Activated CD4-positive, alpha-beta T cell treated with anti-CD3 and anti-CD28 coated beads, Interleukin-2, amount 50 U/mL, for 1 hour (primary cell): ENCODE measurements at regions not wholly inside any gene's neighbourhood (a gene's known extent, or its start where the extent isn't known, plus 50 kb on each side); places are given as distances from the start of the nearest gene placed in this dataset.

Source experiments
- DNase-seq: peaks from one replicate; pipeline ENCODE4 v3.0.0-alpha.2; 2020

DNA sequence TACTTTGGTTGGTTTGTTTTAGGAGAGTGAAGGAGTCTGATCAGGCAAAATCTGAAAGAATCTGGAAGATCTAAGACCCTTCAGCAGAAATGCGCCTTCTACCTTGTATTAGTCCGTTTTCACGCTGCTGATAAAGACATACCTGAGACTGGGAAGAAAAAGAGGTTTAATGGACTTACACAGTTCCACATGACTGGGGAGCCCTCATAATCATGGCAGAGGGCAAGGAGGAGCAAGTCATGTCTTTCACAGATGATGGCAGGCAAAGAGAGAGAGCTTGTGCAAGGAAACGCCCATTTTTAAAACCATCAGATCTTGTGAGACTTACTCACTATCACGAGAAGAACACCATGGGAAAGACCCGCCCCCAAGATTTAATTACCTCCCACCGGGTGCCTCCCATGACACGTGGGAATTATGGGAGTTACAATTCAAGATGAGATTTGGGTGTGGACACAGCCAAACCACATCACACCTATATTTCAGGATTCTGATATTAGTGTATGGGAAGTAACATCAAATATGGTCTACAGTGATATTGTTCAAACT is 99.3 kb downstream of the GLUL start:
- DNase-seq: no peak

DNA sequence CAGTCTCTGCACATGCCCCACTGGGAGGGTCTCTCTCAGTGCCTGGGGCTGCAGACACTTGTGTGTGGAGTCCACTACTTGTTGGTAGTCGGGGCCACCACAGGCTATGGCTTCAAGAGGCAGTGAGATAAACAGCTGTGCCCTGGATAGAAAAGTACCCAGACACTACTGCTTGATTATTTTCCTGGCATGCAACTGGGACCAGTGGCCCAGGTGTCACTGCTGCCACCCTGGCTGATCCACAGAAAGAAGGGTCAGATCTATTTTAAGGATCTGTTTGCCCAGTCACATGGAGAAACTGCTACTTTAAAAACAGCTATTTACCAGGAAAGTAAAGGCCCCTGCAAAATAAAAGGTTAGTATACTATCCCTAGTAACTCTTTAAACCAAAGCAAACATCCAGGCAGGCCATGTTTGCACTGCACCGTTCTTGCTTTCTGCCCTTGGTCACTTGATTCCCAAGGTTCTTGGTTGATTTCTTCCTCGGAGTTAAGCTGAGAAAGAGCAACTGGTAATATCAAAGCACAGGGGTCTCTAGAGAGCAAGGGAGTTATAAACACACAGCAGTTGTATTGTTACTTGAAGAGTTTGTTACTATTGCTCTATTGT is 99.9 kb downstream of the GLUL start:
- DNase-seq: no peak

DNA sequence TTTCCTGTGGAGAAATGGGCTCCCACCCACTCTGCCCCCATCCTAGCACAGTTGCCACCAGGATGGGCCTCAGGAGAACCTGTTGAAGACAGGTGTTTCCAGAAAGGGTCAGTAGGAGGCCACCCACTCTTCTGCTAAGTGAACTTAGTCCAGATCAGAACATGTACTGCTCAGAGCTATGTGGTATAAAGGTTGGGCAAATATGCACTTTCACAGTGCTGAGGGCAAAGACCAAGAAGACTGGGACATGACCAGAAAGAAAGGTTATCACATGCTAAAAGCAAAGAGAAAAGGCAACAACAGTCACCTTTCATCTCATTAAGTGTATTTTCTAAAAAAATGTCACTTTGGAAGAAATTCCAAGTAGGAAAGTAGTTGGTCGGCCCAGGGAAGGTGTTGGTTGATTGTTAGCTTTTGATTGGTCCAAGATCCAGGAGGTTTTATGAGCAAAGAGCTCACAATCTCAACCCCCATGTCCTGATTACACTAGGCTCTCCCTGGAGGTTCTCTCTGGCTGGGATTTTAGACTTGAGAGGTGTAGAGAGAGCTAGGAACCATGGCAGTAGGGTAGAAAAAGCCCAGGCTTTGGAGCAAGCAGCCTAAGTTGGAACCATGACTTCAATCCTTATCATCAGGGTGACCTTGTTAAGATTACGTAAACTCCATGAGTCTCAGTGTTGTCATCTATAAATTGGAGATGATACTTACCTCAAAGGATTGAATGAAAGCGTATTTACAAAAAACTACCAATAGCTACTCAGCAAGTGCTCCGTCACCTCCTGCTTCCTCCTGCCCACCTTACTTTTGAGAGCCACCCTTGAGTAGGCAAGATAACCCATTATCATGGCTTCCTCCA is 102.6 kb downstream of the GLUL start:
- DNase-seq: no peak

DNA sequence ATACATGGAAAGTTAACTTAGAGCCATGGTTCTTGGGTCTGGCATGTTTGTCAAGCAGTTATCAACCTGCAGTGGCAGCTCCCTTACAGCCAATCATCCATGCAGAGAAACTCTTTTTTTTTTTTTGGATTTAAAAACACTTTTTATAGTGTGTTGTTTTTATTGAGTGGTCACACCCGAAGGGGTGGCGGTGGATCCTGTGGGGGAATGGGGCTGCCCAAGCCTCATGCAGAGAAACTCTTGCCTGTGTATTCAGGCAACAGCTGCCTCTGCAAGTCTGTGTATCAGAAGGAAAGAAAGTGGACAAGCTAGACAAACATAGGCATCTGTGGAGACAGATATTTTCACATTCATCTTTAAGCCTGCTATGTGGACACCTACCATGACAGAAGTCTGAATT is 104.8 kb downstream of the GLUL start:
- DNase-seq: no peak

DNA sequence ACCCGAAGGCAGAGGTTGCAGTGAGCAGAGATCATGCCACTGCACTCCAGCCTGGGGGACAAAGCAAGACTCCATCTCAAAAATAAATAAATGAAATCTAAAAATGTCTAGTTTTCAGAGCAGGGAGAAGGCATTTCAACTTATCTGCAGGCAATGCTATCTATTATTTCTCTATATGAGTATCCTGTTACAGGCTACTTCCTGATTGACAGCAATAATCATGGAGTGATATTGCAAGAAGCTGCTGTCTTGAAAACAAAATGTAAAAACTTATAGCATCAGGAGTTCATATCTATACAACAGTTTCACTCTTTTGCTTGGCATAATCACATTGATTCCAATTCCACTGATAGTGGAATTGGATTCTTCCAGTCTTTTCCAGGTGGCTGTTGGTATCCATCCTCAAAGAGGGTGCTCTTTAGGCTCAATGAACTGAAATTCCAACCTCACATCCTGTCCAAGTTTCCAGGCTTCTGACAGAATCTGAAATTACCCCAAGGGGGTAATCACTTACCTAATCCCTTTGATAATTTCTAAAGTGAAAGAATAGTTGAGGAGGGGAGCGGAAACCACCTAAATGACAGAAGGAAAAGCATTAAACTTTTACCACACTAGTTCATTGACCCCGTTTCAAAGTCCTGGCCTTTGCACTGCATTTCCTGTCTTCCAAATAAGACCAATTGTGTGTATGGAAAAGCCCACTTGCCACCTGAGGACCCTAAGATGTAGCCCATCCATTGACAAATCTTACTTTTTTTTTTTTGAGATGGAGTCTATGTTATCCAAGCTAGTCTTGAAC is 107.6 kb downstream of the GLUL start:
- DNase-seq: no peak

DNA sequence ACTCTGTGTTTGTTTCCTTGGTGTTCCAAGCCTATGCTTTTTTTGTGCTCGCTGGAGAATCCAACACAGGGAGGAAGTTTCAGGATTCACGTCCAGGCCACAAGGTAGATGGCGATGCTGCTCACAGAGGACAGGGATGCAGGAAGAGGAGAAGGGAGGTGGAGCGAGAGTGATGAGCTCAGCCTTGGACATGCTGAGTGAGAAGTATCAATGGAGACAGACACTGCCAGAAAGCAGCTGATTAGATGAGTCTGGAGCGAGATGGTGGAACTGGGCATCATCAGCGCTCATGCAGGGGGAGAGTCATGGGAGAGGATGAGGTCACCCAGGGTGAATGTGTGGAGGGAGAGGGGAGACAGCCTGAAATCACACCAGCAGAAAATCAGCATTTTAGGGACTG is 110.0 kb downstream of the GLUL start:
- no peak for DNase-seq

DNA sequence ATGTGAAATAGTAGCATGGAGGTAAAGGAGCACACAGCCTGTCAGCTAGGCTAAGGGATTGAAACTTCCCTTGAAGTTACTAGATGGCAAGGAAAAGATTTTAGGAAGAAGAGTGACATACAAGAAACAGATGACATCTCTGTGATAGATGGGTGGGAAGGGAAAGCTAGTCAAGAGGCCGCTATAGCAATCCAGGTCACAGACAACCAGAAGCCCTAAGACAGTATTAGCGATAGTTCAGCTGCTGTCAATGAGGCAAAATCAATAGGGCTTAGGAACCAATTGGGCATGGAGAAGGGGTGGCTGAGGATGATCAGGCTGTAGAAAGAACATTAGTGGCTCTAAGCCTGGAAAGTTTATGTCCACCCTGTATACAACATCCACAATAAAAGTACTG is 111.1 kb downstream of the GLUL start:
- no peak for DNase-seq

DNA sequence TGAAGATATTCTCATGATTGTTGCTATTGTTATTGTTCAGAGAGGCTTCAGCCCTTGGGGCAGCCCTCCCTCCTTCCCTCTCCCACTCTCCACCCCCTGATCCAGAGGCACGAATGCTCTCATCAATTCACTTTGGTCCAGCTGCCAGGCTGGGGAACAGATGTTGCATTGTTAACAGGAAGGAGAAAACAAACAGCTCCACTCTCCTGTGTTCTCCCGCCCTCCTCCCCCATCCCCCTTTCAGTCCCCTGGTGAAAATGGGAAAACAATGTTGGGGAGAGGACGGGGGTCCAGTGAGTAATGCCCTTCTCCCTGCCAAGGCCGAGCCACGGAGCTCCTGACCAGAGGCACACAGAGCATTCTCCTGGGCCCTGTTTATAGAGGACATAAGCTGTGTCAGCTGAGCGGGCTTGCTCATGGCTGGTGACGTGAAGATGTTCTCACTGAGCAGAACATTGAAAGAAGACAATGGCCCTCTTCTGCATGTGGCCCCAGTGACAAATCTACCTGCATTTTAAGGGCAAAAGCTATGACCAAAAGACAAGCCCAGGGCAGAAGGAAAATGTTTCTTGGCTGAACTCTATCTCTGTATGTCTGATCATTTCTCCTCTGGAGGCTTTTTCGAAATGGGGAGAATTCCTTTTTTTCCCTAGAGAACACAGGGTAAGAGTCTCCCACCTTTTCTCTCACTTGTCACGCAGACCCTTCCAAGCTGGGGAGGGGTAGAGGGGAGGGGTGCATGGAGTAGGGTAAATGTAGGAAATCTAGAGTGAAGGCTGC is 111.7 kb downstream of the GLUL start:
- no peak for DNase-seq

DNA sequence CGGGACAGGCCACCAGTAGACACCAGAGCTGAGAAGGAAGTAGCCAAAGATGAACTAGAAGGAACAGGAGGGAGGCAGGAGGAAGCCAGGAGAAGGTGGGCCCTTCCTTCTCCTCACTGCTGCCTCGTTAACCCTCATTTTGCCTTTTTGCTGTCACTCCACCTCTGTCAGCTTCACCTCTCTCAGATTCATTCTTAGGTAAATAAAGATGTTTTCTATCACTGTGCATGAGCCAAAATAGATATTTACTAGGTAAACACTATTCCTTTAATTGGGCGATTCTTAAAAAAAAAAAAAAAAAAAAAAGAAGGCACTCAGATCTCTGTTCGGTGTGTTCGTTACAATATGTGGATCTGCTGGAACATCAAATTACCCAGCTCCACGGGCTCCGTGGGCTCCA is 112.3 kb downstream of the GLUL start:
- DNase-seq: no peak

DNA sequence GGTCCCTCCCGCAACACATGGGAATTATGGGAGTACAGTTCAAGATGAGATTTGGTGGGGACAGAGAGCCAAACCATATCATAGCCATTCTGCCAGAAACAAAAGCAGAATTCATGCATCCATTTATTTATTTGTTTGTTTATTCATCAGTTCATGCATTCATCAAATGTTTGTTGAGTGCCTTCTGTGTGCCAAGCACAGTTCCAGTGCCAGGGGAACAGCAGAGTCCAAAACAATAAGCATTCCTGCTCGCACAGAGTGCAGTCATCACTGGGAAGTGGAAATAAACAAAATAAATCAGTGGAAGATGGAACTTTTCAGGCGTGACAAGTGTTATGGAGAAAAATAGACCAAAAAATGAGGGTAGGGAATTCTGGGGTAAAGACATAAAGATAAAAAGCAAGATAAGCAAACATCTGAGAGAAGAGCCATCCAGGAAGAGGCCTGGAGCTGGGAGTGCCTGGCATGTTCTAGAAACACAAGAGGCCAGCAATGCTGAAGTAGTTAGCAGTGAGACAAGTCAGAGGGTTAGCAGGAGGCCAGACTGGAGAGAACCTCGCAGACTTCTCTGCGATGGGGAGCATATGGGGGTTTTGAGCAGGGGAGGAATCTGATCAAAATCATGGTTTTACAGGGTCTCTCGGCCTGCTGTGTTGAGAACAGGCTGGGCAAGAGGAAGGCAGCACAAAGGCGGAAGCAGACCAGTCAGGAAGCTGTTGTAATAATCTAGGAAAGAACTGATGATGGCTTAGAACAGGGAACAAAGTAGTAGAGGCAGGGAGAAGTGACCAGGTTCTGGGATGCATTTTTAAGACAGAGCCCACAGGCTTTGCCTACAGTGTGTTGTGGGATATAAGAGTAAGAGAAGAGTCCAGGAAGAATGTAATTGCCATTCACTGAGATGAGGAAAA is 113.2 kb downstream of the GLUL start:
- DNase-seq: no peak

DNA sequence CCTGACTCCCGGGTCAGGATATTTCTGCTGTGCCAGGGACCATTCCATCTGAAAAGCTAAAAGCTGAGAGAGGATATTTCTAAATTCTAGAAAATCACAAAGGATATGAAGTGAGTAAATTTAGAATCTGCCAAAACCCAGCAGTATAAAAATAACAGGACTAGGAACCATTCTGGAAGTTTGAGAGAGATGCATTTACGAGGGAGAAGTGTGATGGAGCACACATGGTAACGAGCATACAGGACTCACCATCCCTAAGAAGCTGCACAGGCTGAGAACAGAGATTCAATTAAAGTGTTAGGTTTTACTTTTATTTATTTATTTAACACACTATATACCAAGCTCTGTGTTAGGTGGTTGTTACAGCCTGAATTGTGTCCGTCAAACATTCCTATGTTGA is 116.3 kb downstream of the GLUL start:
- no peak for DNase-seq

DNA sequence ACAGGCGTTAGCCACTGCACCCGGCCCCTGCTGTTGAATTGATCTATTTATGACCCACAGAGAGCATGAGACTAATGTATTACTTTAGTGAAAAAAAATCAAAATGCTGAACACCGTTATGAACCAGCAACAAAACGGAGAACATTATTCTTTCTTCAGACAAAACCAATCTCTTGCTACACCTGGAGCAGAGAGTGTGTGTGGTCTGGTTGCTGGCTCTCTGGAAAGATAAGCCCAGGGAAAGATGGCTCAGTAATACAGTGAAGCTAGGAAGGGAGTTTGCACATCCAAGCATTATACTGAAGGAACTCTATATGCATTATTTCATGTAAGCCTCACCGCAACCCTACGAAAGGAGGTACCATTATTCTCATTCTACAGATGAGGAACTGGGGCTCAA is 117.0 kb downstream of the GLUL start:
- DNase-seq: no peak

DNA sequence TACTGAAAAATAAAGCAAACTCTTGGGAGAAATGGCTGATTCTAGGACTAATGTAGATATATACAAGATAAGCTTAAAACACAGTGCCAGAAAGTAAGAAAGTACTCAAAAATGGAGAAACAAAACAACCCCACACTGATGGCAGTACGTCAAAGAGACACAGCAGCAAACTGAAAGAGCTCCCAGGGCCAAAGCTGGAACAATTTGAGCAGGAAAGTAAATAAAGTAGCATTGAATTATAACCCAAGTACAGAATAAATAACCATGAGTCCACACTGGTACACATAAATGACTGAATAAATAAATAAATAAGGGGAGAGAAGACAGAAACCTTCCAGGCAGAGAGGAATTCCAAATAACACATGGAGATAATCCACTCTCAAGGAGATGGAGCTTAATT is 120.9 kb downstream of the GLUL start:
- no peak for DNase-seq

DNA sequence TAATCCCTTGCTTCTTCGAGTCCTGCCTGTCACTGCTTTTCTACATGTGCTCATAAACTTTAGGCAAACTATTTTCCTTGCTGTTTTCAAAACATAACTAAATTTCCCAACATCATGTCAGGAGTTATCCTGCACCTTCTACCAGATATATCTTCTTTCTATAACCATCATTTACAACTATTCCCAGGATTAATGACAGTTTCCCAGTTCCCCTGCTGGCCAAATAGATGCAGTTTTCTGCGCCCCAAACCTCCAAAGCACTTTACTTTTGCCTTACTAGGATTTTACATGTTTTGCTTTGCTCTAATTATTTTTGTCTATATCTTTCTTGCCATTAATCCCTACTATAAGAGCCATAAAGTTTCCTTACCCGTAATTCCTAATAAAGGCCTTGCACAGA is 122.5 kb downstream of the GLUL start:
- DNase-seq: no peak

DNA sequence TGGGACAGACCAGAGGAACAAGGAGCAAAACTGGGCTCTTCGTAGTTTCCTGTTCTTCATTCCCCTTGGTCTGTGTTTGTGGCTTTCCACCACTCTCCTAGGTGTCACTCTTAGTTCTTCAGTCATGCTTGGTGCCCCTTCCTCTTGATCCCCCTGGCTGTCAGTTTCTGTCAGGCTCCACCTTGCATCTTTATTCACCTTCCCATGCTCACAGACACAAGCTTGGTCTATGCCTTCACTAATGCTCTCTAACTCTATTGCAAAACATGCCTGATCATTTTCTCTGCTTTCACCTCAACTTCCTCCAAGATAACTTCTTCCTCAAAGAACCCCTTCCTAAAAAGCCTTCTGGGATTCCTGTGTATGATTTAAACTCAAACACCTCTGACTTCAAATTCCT is 122.9 kb downstream of the GLUL start:
- no peak for DNase-seq

DNA sequence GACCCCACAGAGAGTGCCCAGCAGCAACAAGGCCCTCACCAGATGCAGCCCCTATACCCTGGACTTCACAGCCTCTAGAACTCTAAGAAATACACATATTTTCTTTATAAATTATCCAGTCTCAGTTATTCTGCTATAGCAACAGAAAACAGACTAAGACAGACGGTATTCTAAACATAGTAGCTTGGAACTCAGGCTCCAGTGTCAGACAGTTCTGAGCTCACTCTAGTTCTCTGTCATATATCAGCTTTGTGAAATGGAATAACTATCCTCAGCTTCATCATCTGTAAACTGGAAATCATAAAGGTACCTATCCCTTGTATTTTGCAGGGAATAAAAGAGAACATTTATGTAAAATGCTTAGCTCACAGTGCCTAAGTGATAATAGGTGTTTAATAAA is 127.4 kb downstream of the GLUL start:
- no peak for DNase-seq

DNA sequence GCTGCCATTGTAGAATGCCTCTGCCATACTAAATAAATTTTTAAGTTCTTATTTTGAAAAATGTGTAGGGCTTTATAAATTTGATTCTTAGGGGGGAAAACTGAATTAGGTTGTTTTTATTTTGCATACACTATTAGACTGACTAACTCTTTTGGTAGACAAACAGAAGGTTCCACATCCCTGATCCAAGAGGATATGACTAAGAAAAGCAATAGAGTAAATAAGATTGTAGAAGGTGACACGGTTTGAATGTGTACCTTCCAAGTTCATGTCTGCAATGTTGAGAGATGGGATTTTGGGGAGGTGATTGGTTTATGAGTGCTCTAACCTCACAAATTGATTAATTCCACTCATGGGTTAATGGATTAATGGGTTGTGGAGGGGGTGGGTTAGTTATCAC is 127.9 kb downstream of the GLUL start:
- no peak for DNase-seq

DNA sequence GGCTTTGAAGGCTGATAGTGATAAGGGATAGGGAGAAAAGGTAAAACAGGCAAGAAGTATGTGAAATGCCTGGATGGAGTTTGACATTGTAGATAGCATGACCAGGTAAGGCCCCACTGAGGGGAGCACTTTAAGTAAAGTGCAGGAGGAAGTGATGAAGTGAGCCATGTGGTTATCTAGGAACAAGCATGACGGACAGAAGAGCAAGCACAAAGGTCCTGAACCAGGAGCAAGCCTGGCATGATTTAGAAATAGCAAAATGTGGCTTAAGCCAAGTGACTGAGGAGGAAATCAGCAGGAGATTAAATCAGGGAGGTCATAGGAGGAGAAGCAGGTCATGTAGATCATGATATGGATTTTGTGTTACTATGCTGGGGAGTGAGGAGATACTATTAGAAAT is 129.2 kb downstream of the GLUL start:
- no peak for DNase-seq

DNA sequence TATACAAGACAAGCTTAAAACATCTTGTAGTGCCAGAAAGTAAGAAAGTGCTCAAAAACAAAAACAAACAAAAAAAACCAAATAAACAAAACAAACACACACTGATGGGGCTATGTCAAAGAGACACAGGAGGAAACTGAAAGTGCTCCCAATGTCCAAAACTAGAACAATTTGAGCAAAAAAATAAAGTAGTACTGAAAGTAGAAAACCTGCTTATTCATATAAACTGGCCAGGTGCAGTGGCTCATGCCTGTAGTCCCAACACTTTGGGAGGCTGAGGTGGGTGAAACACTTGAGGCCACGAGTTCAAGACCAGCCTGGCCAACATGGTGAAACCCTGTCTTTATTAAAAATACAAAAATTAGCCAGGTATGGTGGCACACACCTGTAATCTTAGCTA is 129.9 kb downstream of the GLUL start:
- DNase-seq: no peak

DNA sequence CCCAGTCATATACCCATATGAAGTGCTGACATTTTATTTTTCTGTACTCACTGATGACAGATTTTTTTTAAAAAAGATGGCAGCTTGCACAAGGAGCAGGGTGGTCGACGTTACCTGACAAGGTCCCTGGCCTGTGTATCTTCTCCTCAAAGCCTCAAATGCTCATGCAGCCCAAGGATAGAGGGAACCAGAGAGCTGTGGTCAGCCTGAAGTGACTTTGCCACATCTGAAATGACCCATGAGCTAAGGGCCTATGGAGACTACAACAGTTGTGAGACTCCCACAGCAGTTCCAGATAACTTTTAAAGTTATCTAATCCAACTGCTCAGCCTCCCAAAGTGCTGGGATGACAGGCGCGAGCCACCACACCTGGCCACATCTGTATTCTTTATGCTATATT is 131.1 kb downstream of the GLUL start:
- no peak for DNase-seq

DNA sequence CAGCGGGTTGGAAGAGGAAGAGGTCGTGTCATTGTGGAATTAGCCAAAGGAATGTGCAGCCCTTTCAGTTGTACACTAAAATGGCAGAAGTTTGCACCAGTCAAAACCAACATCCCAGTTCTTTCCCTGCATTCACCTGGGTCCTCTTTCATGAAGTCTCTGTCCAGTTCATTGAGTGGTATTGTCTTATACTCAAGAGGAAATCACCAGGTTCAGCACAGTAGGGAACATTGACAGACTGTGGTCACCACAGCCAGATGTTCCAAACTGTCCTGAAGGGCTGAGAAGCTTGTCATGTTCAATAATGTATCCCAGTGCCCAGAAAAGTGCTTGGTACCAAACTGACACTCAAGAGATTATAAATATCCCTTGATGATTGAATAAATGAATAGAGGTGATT is 131.6 kb downstream of the GLUL start:
- no peak for DNase-seq
